ENCODE measurements at regions not wholly inside any gene's neighbourhood (a gene's known extent, or its start where the extent isn't known, plus 50 kb on each side); places are given as distances from the start of the nearest gene placed in this dataset.
"Not testable (repeated sequence)": the region's sequence is repeated elsewhere in the genome, so short reads cannot be mapped to it uniquely, and the experiment has no call there.

GRCh38 chr14:25298238-25298637 is 248.3 kb upstream of the STXBP6 start:
- no peak overlapping the region for H2AFZ ChIP-seq (ENCODE audit: low read depth, low read length)
- no peaks in the 10 kb centered on the region for H3K9me3 ChIP-seq (ENCODE audit: low read length)
- no peaks in the 10 kb centered on the region for H4K20me1 ChIP-seq (ENCODE audit: insufficient read depth)
- H3K27ac ChIP-seq (ENCODE audit: low read length): no peak overlapping the region
- H3F3A ChIP-seq (ENCODE audit: insufficient read depth, low read length, poor library complexity, severe bottlenecking): no peaks in the 10 kb centered on the region
- H3K4me2 ChIP-seq (ENCODE audit: low read length): no peak overlapping the region
- H3K4me3 ChIP-seq (ENCODE audit: low read length): no peak overlapping the region
- H3K27me3 ChIP-seq (ENCODE audit: insufficient read depth, low read depth, low read length): no peaks in the 10 kb centered on the region
- H3K79me2 ChIP-seq (replicated peaks; ENCODE audit: insufficient read depth, low read length): no peaks in the 10 kb centered on the region
- no peak overlapping the region for H3K9ac ChIP-seq (ENCODE audit: low read length)
- no peak for TF ChIP-seq SMC3 (conservative IDR thresholded peaks at IDR 0.05; ENCODE audit: poor library complexity)
- TF ChIP-seq TAF1 (IDR thresholded peaks at IDR 0.05; ENCODE audit: low read depth): no peak
- no peak for TF ChIP-seq RAD21 (conservative IDR thresholded peaks at IDR 0.05)
- TF ChIP-seq EP300 (conservative IDR thresholded peaks at IDR 0.05; ENCODE audit: poor library complexity, severe bottlenecking): no peak
- no peak for TF ChIP-seq REST (IDR thresholded peaks at IDR 0.05; ENCODE audit: borderline replicate concordance)
- no peak for TF ChIP-seq EZH2 (IDR thresholded peaks at IDR 0.05; ENCODE audit: borderline replicate concordance, insufficient read depth, low read length, poor library complexity, severe bottlenecking)
- no peak for TF ChIP-seq MXI1 (conservative IDR thresholded peaks at IDR 0.05; ENCODE audit: poor library complexity, severe bottlenecking)
- H3K9me2 ChIP-seq (ENCODE audit: insufficient read depth, low read length): no peaks in the 10 kb centered on the region
- H3K36me3 ChIP-seq (ENCODE audit: insufficient read depth, low read length): no peaks in the 10 kb centered on the region

- H3K9ac ChIP-seq (ENCODE audit: low read length); H3K9me3 ChIP-seq (ENCODE audit: low read length); H4K20me1 ChIP-seq (ENCODE audit: insufficient read depth); H3K79me2 ChIP-seq (replicated peaks; ENCODE audit: insufficient read depth, low read length); H3K4me2 ChIP-seq (ENCODE audit: low read length); H3K27me3 ChIP-seq (ENCODE audit: insufficient read depth, low read depth, low read length); H3K27ac ChIP-seq (ENCODE audit: low read length); H3F3A ChIP-seq (ENCODE audit: insufficient read depth, low read length, poor library complexity, severe bottlenecking); H2AFZ ChIP-seq (ENCODE audit: low read depth, low read length); H3K9me2 ChIP-seq (ENCODE audit: insufficient read depth, low read length); H3K36me3 ChIP-seq (ENCODE audit: insufficient read depth, low read length); H3K4me3 ChIP-seq (ENCODE audit: low read length): not testable (repeated sequence)
Observed at GRCh38 chr14:25290154-25290553, 240.2 kb upstream of the STXBP6 start.

GRCh38 chr14:25274529-25274928 is 224.6 kb upstream of the STXBP6 start:
- TF ChIP-seq SMC3 (conservative IDR thresholded peaks at IDR 0.05; ENCODE audit: poor library complexity): no peak
- TF ChIP-seq CTCF (IDR thresholded peaks at IDR 0.05; ENCODE audit: poor library complexity, severe bottlenecking): no peak
- no peak for TF ChIP-seq TAF1 (IDR thresholded peaks at IDR 0.05; ENCODE audit: low read depth)
- TF ChIP-seq POLR2AphosphoS5 (IDR thresholded peaks at IDR 0.05): no peak
- no peak for TF ChIP-seq REST (IDR thresholded peaks at IDR 0.05; ENCODE audit: borderline replicate concordance)
- TF ChIP-seq EZH2 (IDR thresholded peaks at IDR 0.05; ENCODE audit: borderline replicate concordance, insufficient read depth, low read length, poor library complexity, severe bottlenecking): no peak
- no peak for TF ChIP-seq MXI1 (conservative IDR thresholded peaks at IDR 0.05; ENCODE audit: poor library complexity, severe bottlenecking)
- no peak for TF ChIP-seq RAD21 (conservative IDR thresholded peaks at IDR 0.05)
- no peak for TF ChIP-seq EP300 (conservative IDR thresholded peaks at IDR 0.05; ENCODE audit: poor library complexity, severe bottlenecking)
- H3K9ac ChIP-seq (ENCODE audit: low read length): no peak overlapping the region

More at GRCh38 chr14:25274529-25274928, 224.6 kb upstream of the STXBP6 start:
- Histone ChIP-seq H3K79me2 (replicated peaks; ENCODE audit: insufficient read depth, low read length) (no peaks in the 10 kb centered on the region), H3K9me2 (ENCODE audit: insufficient read depth, low read length) (no peaks in the 10 kb centered on the region), H3K4me3 (ENCODE audit: low read length) (no peak overlapping the region), H3K4me2 (ENCODE audit: low read length) (no peak overlapping the region), H2AFZ (ENCODE audit: low read depth, low read length) (no peak overlapping the region), H3K36me3 (ENCODE audit: insufficient read depth, low read length) (no peaks in the 10 kb centered on the region), H4K20me1 (ENCODE audit: insufficient read depth) (no peaks in the 10 kb centered on the region), H3K27ac (ENCODE audit: low read length) (no peak overlapping the region), H3K27me3 (ENCODE audit: insufficient read depth, low read depth, low read length) (no peaks in the 10 kb centered on the region), H3F3A (ENCODE audit: insufficient read depth, low read length, poor library complexity, severe bottlenecking) (no peaks in the 10 kb centered on the region), H3K9me3 (ENCODE audit: low read length) (no peaks in the 10 kb centered on the region)
